Ovary (tissue), 7 donors: ENCODE measurements at regions not wholly inside any gene's neighbourhood (a gene's known extent, or its start where the extent isn't known, plus 50 kb on each side); places are given as distances from the start of the nearest gene placed in this dataset.

Source experiments
- DNase-seq, 5 donors: peaks; one replicate each; pipeline ENCODE4 v3.0.0-alpha.2; 2019 to 2020
- H3K27ac ChIP-seq, 2 donors: fragments of 200-600 bp; one replicate each; pipeline versions ENCODE4 v1.5.1 to v1.8.0; 2019 to 2022
- H3K27me3 ChIP-seq: fragments of 200-600 bp; one replicate; pipeline ENCODE4 v1.8.0; 2022
- H3K36me3 ChIP-seq: fragments of 200-600 bp; sonication (generic); one replicate; pipeline ENCODE4 v1.5.1; 2019
- H3K4me1 ChIP-seq: one replicate; pipeline ENCODE4 v1.8.1; 2013; ENCODE audit warnings: mild to moderate bottlenecking, moderate library complexity; ENCODE audit not compliant: insufficient read depth
- H3K4me3 ChIP-seq: fragments of 200-600 bp; sonication (generic); one replicate; pipeline ENCODE4 v1.5.1; 2017
- H3K9me3 ChIP-seq, 2 donors: fragments of 200-600 bp in 1 of 2; sonication (generic) in 1 of 2; one replicate each; pipeline versions ENCODE4 v1.5.1 to v1.8.1; 2013 to 2019; ENCODE audit warnings: mild to moderate bottlenecking in 1 of 2, moderate library complexity in 1 of 2
- EP300 ChIP-seq: sonication (generic); formaldehyde crosslinking; IDR thresholded peaks from one replicate; pipeline ENCODE4 v1.6.1; 2017; ENCODE audit warnings: antibody characterized with exemption
- POLR2A ChIP-seq: fragments of 450-650 bp; IDR thresholded peaks from one replicate; pipeline ENCODE4 v1.6.1; 2017; ENCODE audit warnings: antibody characterized with exemption, mild to moderate bottlenecking, moderate library complexity
- WGBS, 3 donors: extraction: QIAGEN DNeasy Blood & Tissue Kit in 1 of 3; methylation state at CpG; one replicate each; pipeline versions ENCODE4 v1.1.5 to v1.1.7; 2013 to 2017; 5-methylcytosine and 5-hydroxymethylcytosine counted together
- intact Hi-C, 4 donors: fragments of 100-400 bp; cut with DNase I; formaldehyde crosslinking; loops; one replicate each; pipeline versions ENCODE4 v1.11.0 to v1.15.1; 2022 to 2023
- TF ChIP-seq, protein P1 (sequence below), 3 donors: fragments of 450-650 bp in 2 of 3; fragments of 200-600 bp in 1 of 3; IDR thresholded peaks; one replicate each; pipeline versions ENCODE4 v1.5.1 to v1.8.0; 2016 to 2022; ENCODE audit warnings: antibody characterized with exemption in 3 of 3, mild to moderate bottlenecking in 1 of 3
- donor health status: DM: no; HTN: no; CAD: no; lungs with moderate emphysema.
- donor health status: DM: no; HTN: no; CAD: no.
- donor health status: Bipolar disorder and iron deficiency.
- donor health status: DM: no; HTN: no; CAD: no.
- donor health status: DM: yes; HTN: yes; CAD: no.

- Histone ChIP-seq H3K27me3 (no peaks in the 10 kb centered on the region), H3K9me3 (no peaks in the 10 kb centered on the region), H3K36me3 (no peaks in the 10 kb centered on the region), H3K4me3 (no peak overlapping the region), H3K4me1 (no peaks in the 10 kb centered on the region), H3K27ac (no peak overlapping the region)
- intact Hi-C loops, result loop anchor here in 1 of 4 donors (10.0 kb wide), 1 partner anchor 817 kb away; no protein-coding TSS in a partner anchor
- no peak for DNase-seq
- WGBS, 3 donors, result 14 to 16% (median 15%) methylated on average over 5 of the region's 5 CpGs
- TF ChIP-seq EP300 (no peak), POLR2A (no peak)
- TF ChIP-seq, protein P1, sequence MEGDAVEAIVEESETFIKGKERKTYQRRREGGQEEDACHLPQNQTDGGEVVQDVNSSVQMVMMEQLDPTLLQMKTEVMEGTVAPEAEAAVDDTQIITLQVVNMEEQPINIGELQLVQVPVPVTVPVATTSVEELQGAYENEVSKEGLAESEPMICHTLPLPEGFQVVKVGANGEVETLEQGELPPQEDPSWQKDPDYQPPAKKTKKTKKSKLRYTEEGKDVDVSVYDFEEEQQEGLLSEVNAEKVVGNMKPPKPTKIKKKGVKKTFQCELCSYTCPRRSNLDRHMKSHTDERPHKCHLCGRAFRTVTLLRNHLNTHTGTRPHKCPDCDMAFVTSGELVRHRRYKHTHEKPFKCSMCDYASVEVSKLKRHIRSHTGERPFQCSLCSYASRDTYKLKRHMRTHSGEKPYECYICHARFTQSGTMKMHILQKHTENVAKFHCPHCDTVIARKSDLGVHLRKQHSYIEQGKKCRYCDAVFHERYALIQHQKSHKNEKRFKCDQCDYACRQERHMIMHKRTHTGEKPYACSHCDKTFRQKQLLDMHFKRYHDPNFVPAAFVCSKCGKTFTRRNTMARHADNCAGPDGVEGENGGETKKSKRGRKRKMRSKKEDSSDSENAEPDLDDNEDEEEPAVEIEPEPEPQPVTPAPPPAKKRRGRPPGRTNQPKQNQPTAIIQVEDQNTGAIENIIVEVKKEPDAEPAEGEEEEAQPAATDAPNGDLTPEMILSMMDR (IDR thresholded peaks at IDR 0.05), result no peak
Measured at GRCh38 chr2:75787532-75788132, 76.9 kb upstream of the GCFC2 start.

GRCh38 chr2:75775311-75775823, 64.7 kb upstream of the GCFC2 start:
- H3K27ac ChIP-seq, result no peak overlapping the region
- no peaks in the 10 kb centered on the region for H3K9me3 ChIP-seq
- intact Hi-C loops, result no loop called here
- H3K4me3 ChIP-seq, result no peak overlapping the region
- H3K27me3 ChIP-seq, result no peaks in the 10 kb centered on the region
- DNase-seq, result no peak
- TF ChIP-seq EP300, result no peak
- TF ChIP-seq POLR2A, result no peak
- TF ChIP-seq, protein P1 (IDR thresholded peaks at IDR 0.05), result no peak
- H3K4me1 ChIP-seq, result no peaks in the 10 kb centered on the region
- no peaks in the 10 kb centered on the region for H3K36me3 ChIP-seq
- WGBS, 3 donors, result 68 to 74% (median 73%) methylated on average over 3 of the region's 3 CpGs

DNA sequence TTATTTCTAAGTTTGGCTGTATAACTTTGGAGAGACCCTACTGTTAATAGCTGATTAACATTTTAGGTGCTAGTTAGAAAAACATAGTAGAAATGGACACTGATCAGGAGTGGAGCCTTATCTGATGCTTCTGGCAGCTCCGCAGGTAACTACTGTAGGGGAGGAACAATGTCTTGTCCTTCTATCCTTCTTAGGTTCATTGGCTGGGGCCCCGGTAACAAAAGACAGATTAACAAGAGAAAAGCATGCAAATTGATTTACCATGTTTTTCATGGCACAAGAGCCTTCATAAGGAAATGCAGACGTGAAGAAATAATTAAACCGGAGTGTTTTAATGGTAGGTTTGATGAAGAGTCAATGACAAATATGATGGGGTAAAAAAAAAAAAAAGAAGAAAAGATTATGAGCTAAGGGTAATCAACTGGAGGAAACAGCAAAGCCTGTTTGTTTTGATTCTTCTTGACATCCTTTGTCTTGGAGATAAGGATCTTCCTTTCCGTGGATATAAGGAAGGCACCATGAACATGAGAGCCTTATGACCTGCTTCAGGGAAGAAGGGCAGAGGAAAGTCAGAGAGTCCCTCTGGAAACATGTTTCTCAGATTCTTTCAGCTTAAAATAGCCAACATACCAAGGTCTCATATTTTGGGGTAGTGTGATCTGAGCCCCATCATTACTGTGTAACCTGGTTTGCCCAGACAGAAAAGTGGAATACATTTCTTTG, 62.4 kb upstream of the GCFC2 start:
- 78 to 80% (median 80%) methylated on average over 5 of the region's 5 CpGs for WGBS, 3 donors

DNA sequence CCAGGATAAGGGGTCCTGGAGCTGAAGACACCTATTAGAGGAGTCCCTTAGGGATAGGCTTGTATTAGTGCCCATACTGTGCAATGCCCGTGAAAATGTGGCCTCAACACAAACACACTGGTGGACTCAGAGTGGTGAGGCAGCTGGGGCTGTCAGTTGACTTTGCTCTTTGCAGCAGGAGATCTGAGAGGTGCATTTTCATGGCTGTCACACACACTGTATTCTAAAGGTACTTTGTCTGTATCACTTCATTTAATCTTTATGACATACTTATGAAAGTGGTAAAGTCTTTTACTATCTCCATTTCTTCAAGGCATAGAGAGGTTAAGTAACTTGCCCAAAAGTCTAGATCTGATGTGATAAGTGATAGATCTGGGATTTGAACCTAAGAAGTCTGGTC, 55.1 kb upstream of the GCFC2 start:
- Histone ChIP-seq H3K36me3 (no peaks in the 10 kb centered on the region), H3K4me1 (no peaks in the 10 kb centered on the region), H3K4me3 (no peak overlapping the region), H3K27me3 (no peaks in the 10 kb centered on the region), H3K27ac (no peak overlapping the region), H3K9me3 (no peaks in the 10 kb centered on the region)
- TF ChIP-seq, protein P1 (IDR thresholded peaks at IDR 0.05), result no peak
- no peak for TF ChIP-seq POLR2A
- TF ChIP-seq EP300, result no peak
- WGBS, 3 donors, result 92 to 94% (median 93%) methylated on average over 1 of the region's 1 CpG
- DNase-seq, result no peak
- intact Hi-C loops, result no loop called here

More for the DNA sequence above, 62.4 kb upstream of the GCFC2 start:
- Histone ChIP-seq H3K4me3 (no peak overlapping the region), H3K27me3 (no peaks in the 10 kb centered on the region), H3K9me3 (no peaks in the 10 kb centered on the region), H3K4me1 (no peaks in the 10 kb centered on the region), H3K36me3 (no peaks in the 10 kb centered on the region), H3K27ac (no peak overlapping the region)
- no peak for DNase-seq
- intact Hi-C loops, result no loop called here
- no peak for TF ChIP-seq POLR2A
- TF ChIP-seq, protein P1 (IDR thresholded peaks at IDR 0.05), result no peak
- TF ChIP-seq EP300, result no peak
